ENCODE measurements at regions not wholly inside any gene's neighbourhood (a gene's known extent, or its start where the extent isn't known, plus 50 kb on each side); places are given as distances from the start of the nearest gene placed in this dataset.

DNA sequence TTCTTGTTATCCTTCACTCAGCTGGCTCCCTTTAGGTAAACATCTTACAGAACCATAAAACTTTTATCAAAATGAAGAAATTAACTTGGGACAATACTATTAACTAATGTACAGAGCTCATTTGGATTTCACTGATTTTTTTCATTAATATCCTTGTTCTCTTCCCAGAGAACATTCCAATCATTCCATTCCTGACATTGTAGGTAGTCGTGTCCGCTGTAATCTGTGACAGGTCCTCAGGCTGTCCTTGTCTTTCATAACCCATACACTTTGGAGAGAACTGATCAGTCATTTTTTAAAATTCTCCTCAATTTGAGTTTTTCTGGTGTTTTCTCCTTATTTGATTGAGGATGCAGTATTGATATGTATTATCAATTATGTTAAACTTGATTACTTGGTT, 916.8 kb downstream of the GALC start:
- Mint-ChIP-seq H3K27me3 (ENCODE audit: unreplicated experiment) (no peaks in the 10 kb centered on the region), H3K4me1 (ENCODE audit: low read depth, unreplicated experiment) (no peaks in the 10 kb centered on the region), H3K9me3 (ENCODE audit: low read depth, unreplicated experiment) (no peaks in the 10 kb centered on the region), H3K4me3 (ENCODE audit: low read depth, unreplicated experiment) (no peak overlapping the region), H3K27ac (ENCODE audit: unreplicated experiment) (no peak overlapping the region), H3K36me3 (ENCODE audit: insufficient read depth, unreplicated experiment) (no peaks in the 10 kb centered on the region)
- no TSS peak for BruUV-seq (replicated peaks)
- CTCF ChIA-PET, result no interaction called here
- DNase-seq, result no peak
- intact Hi-C loops (cut with micrococcal nuclease; ENCODE audit: unreplicated experiment), result no loop called here
- TF ChIP-seq, protein P1, sequence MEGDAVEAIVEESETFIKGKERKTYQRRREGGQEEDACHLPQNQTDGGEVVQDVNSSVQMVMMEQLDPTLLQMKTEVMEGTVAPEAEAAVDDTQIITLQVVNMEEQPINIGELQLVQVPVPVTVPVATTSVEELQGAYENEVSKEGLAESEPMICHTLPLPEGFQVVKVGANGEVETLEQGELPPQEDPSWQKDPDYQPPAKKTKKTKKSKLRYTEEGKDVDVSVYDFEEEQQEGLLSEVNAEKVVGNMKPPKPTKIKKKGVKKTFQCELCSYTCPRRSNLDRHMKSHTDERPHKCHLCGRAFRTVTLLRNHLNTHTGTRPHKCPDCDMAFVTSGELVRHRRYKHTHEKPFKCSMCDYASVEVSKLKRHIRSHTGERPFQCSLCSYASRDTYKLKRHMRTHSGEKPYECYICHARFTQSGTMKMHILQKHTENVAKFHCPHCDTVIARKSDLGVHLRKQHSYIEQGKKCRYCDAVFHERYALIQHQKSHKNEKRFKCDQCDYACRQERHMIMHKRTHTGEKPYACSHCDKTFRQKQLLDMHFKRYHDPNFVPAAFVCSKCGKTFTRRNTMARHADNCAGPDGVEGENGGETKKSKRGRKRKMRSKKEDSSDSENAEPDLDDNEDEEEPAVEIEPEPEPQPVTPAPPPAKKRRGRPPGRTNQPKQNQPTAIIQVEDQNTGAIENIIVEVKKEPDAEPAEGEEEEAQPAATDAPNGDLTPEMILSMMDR (IDR thresholded peaks at IDR 0.05; ENCODE audit: unreplicated experiment), result no peak

DNA sequence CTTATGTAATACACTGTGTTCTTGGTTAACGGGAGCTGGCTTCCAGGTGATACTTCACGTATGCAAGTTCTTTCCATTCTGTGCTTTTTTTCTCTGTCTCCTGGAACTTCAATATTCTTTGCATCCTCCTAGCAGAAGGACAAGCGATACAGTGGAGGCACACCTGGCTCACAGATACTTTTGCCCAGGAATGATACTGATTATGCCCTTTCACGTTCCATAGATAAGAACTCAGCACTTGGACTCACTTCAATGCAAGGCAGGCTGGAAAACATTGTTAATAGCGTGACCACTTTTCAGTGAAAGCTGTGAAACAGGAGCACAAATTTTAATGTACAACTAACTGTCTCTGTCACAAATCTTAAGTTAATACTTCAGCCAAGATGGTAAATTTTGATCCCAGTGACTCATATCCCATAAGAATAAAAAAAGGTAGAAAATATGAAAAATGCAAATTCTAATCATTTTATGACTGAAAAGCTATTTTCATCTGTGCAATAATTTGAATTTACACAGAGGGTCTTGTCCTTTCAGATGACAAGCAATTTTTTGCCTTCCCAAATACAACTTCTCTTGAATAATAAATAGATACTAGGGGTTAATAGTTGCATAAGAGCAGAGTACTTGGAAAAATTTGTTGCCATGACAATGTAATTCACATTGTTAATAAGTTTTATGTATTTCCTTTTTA, 919.0 kb downstream of the GALC start:
- no TSS peak for BruUV-seq (replicated peaks)
- intact Hi-C loops (cut with micrococcal nuclease; ENCODE audit: unreplicated experiment), result no loop called here
- CTCF ChIA-PET, result no interaction called here
- DNase-seq, result no peak
- H3K4me3 Mint-ChIP-seq (ENCODE audit: low read depth, unreplicated experiment), result no peak overlapping the region
- H3K9me3 Mint-ChIP-seq (ENCODE audit: low read depth, unreplicated experiment), result no peaks in the 10 kb centered on the region
- H3K27me3 Mint-ChIP-seq (ENCODE audit: unreplicated experiment), result no peaks in the 10 kb centered on the region
- no peak overlapping the region for H3K27ac Mint-ChIP-seq (ENCODE audit: unreplicated experiment)
- TF ChIP-seq, protein P1 (IDR thresholded peaks at IDR 0.05; ENCODE audit: unreplicated experiment), result no peak
- no peaks in the 10 kb centered on the region for H3K4me1 Mint-ChIP-seq (ENCODE audit: low read depth, unreplicated experiment)
- no peaks in the 10 kb centered on the region for H3K36me3 Mint-ChIP-seq (ENCODE audit: insufficient read depth, unreplicated experiment)

DNA sequence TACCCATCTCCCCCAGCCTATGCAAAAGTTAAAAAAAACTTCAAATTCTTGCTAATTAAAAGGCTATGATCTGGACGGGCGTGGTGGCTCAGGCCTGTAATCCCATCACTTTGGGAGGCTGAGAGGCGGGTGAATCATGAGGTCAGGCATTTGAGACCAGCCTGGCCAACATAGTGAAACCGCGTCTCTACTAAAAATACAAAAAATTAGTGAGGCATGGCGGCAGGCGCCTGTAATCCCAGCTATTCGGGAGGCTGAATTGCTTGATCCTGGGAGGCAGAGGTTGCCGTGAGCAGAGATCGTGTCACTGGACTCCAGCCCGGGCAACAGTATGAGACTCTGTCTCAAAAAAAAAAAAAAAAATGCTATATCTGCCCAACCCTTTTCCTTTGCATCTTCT, 925.4 kb downstream of the GALC start:
- CTCF ChIA-PET, result interaction anchor here (0.7 kb wide), 1 partner anchor 24 kb away, joined by 7 read pairs; no protein-coding TSS in a partner anchor
- Mint-ChIP-seq H3K4me3 (ENCODE audit: low read depth, unreplicated experiment) (no peak overlapping the region), H3K27ac (ENCODE audit: unreplicated experiment) (no peak overlapping the region), H3K27me3 (ENCODE audit: unreplicated experiment) (no peaks in the 10 kb centered on the region), H3K9me3 (ENCODE audit: low read depth, unreplicated experiment) (no peaks in the 10 kb centered on the region), H3K36me3 (ENCODE audit: insufficient read depth, unreplicated experiment) (no peaks in the 10 kb centered on the region), H3K4me1 (ENCODE audit: low read depth, unreplicated experiment) (no peaks in the 10 kb centered on the region)
- BruUV-seq (replicated peaks), result no TSS peak
- TF ChIP-seq, protein P1 (IDR thresholded peaks at IDR 0.05; ENCODE audit: unreplicated experiment), result no peak
- intact Hi-C loops (cut with micrococcal nuclease; ENCODE audit: unreplicated experiment), result loop anchor here (5.0 kb wide), 1 partner anchor 550 kb away; no protein-coding TSS in a partner anchor
- no peak for DNase-seq

DNA sequence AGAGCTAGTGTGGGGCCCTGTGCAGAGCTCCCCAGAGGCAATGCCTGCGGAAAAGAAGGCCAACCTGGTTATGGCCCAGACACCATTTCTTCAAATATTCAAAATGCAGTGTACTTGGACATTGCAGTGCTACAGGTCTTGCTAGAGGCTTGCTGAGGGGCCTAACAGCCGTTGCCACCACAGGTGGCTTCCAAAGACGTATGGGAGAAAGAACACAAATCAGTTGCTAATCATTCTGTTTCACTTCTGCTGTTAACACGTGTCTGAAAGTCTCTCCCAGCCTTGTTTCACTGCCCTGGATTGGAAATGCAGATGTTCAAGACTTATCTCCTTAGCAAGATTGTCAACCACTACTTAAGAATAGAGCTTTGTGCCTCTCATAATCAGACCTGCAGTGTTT, 925.9 kb downstream of the GALC start:
- Mint-ChIP-seq H3K4me3 (ENCODE audit: low read depth, unreplicated experiment) (no peak overlapping the region), H3K4me1 (ENCODE audit: low read depth, unreplicated experiment) (no peaks in the 10 kb centered on the region), H3K27ac (ENCODE audit: unreplicated experiment) (no peak overlapping the region), H3K9me3 (ENCODE audit: low read depth, unreplicated experiment) (no peaks in the 10 kb centered on the region), H3K36me3 (ENCODE audit: insufficient read depth, unreplicated experiment) (no peaks in the 10 kb centered on the region), H3K27me3 (ENCODE audit: unreplicated experiment) (no peaks in the 10 kb centered on the region)
- BruUV-seq (replicated peaks), result no TSS peak
- CTCF ChIA-PET, result interaction anchor here (0.7 kb wide), 1 partner anchor 24 kb away, joined by 7 read pairs; no protein-coding TSS in a partner anchor
- DNase-seq, result no peak
- intact Hi-C loops (cut with micrococcal nuclease; ENCODE audit: unreplicated experiment), result loop anchor here (5.0 kb wide), 1 partner anchor 550 kb away; no protein-coding TSS in a partner anchor
- TF ChIP-seq, protein P1 (IDR thresholded peaks at IDR 0.05; ENCODE audit: unreplicated experiment), result no peak

Data from Calu3 (cell line).